ENCODE measurements at regions not wholly inside any gene's neighbourhood (a gene's known extent, or its start where the extent isn't known, plus 50 kb on each side); places are given as distances from the start of the nearest gene placed in this dataset.

- H3K79me1 ChIP-seq (ENCODE audit: low read length), result no peaks in the 10 kb centered on the region
- no peak overlapping the region for H3K4me3 ChIP-seq (ENCODE audit: low read length)
- H4K8ac ChIP-seq (ENCODE audit: low read depth, low read length), result no peak overlapping the region
- H3K4me2 ChIP-seq (ENCODE audit: low read length), result no peak overlapping the region
- H2BK15ac ChIP-seq (replicated peaks; ENCODE audit: low read depth), result no peak overlapping the region
- H2BK5ac ChIP-seq (ENCODE audit: low read length), result no peak overlapping the region
- no peak overlapping the region for H3K4ac ChIP-seq (ENCODE audit: low read depth, low read length)
- H2BK120ac ChIP-seq (ENCODE audit: low read depth, low read length), result no peak overlapping the region
- no peak overlapping the region for H4K5ac ChIP-seq (ENCODE audit: low read length)
- H3K4me1 ChIP-seq (ENCODE audit: control insufficient read depth, low read depth, low read length), result no peaks in the 10 kb centered on the region
- no peaks in the 10 kb centered on the region for H3K27me3 ChIP-seq (ENCODE audit: insufficient read depth, low read length, poor library complexity)
- H3K23ac ChIP-seq (ENCODE audit: low read length), result no peak overlapping the region
- no peak overlapping the region for H3K27ac ChIP-seq (ENCODE audit: low read depth, low read length)
- H3K18ac ChIP-seq (ENCODE audit: low read length), result no peak overlapping the region
- no peak overlapping the region for H3K9ac ChIP-seq (ENCODE audit: low read length)
- H3K36me3 ChIP-seq (ENCODE audit: control insufficient read depth, insufficient read depth, low read length), result no peaks in the 10 kb centered on the region
- no peak for DNase-seq
- H3K79me2 ChIP-seq (ENCODE audit: control insufficient read depth, insufficient read depth, low read length), result no peaks in the 10 kb centered on the region
- H2AK5ac ChIP-seq (ENCODE audit: low read length), result no peak overlapping the region
- no peak overlapping the region for H3K56ac ChIP-seq (ENCODE audit: low read length)
- no CpG with 5 or more reads among the region's 2 CpGs for WGBS (ENCODE audit: extremely low coverage, insufficient coverage, low lambda C conversion rate)
These were observed 78.3 kb upstream of the SLC16A7 start for GRCh38 chr12:59517522-59517921.

- Histone ChIP-seq H4K8ac (ENCODE audit: low read depth, low read length) (no peak overlapping the region), H2AK5ac (ENCODE audit: low read length) (no peak overlapping the region), H4K5ac (ENCODE audit: low read length) (no peak overlapping the region), H3K23ac (ENCODE audit: low read length) (no peak overlapping the region), H2BK120ac (ENCODE audit: low read depth, low read length) (no peak overlapping the region), H3K4me2 (ENCODE audit: low read length) (no peak overlapping the region), H3K18ac (ENCODE audit: low read length) (no peak overlapping the region), H3K4me1 (ENCODE audit: control insufficient read depth, low read depth, low read length) (no peaks in the 10 kb centered on the region), H3K27me3 (ENCODE audit: insufficient read depth, low read length, poor library complexity) (no peaks in the 10 kb centered on the region), H2BK15ac (replicated peaks; ENCODE audit: low read depth) (no peak overlapping the region), H3K36me3 (ENCODE audit: control insufficient read depth, insufficient read depth, low read length) (no peaks in the 10 kb centered on the region), H3K4me3 (ENCODE audit: low read length) (no peak overlapping the region), H3K56ac (ENCODE audit: low read length) (no peak overlapping the region), H3K79me2 (ENCODE audit: control insufficient read depth, insufficient read depth, low read length) (no peaks in the 10 kb centered on the region), H3K4ac (ENCODE audit: low read depth, low read length) (no peak overlapping the region), H3K27ac (ENCODE audit: low read depth, low read length) (no peak overlapping the region), H3K9ac (ENCODE audit: low read length) (no peak overlapping the region), H3K79me1 (ENCODE audit: low read length) (no peaks in the 10 kb centered on the region), H2BK5ac (ENCODE audit: low read length) (no peak overlapping the region)
- DNase-seq, result no peak
- no CpG with 5 or more reads among the region's 1 CpG for WGBS (ENCODE audit: extremely low coverage, insufficient coverage, low lambda C conversion rate)
These were observed 94.9 kb upstream of the SLC16A7 start for GRCh38 chr12:59500915-59501314.

- no peak for DNase-seq
- H3K23ac ChIP-seq (ENCODE audit: low read length), result no peak overlapping the region
- H3K79me1 ChIP-seq (ENCODE audit: low read length), result no peaks in the 10 kb centered on the region
- no peaks in the 10 kb centered on the region for H3K79me2 ChIP-seq (ENCODE audit: control insufficient read depth, insufficient read depth, low read length)
- H4K5ac ChIP-seq (ENCODE audit: low read length), result no peak overlapping the region
- H3K4me1 ChIP-seq (ENCODE audit: control insufficient read depth, low read depth, low read length), result no peaks in the 10 kb centered on the region
- H3K27ac ChIP-seq (ENCODE audit: low read depth, low read length), result no peak overlapping the region
- H3K27me3 ChIP-seq (ENCODE audit: insufficient read depth, low read length, poor library complexity), result no peaks in the 10 kb centered on the region
- H3K36me3 ChIP-seq (ENCODE audit: control insufficient read depth, insufficient read depth, low read length), result no peaks in the 10 kb centered on the region
- H3K9ac ChIP-seq (ENCODE audit: low read length), result no peak overlapping the region
- H4K8ac ChIP-seq (ENCODE audit: low read depth, low read length), result no peak overlapping the region
- no peak overlapping the region for H3K56ac ChIP-seq (ENCODE audit: low read length)
- H2BK5ac ChIP-seq (ENCODE audit: low read length), result no peak overlapping the region
- no peak overlapping the region for H2BK15ac ChIP-seq (replicated peaks; ENCODE audit: low read depth)
- H3K4me2 ChIP-seq (ENCODE audit: low read length), result no peak overlapping the region
- no CpG with 5 or more reads among the region's 1 CpG for WGBS (ENCODE audit: extremely low coverage, insufficient coverage, low lambda C conversion rate)
- no peak overlapping the region for H3K4me3 ChIP-seq (ENCODE audit: low read length)
- no peak overlapping the region for H2AK5ac ChIP-seq (ENCODE audit: low read length)
- no peak overlapping the region for H3K18ac ChIP-seq (ENCODE audit: low read length)
- H2BK120ac ChIP-seq (ENCODE audit: low read depth, low read length), result no peak overlapping the region
- H3K4ac ChIP-seq (ENCODE audit: low read depth, low read length), result no peak overlapping the region
These were observed 95.5 kb upstream of the SLC16A7 start for GRCh38 chr12:59500335-59500734.

- Histone ChIP-seq H3K36me3 (ENCODE audit: control insufficient read depth, insufficient read depth, low read length) (no peaks in the 10 kb centered on the region), H3K4me2 (ENCODE audit: low read length) (no peak overlapping the region), H3K27me3 (ENCODE audit: insufficient read depth, low read length, poor library complexity) (no peaks in the 10 kb centered on the region), H3K4me1 (ENCODE audit: control insufficient read depth, low read depth, low read length) (no peaks in the 10 kb centered on the region), H2BK120ac (ENCODE audit: low read depth, low read length) (no peak overlapping the region), H2BK5ac (ENCODE audit: low read length) (no peak overlapping the region), H3K79me2 (ENCODE audit: control insufficient read depth, insufficient read depth, low read length) (no peaks in the 10 kb centered on the region), H3K9ac (ENCODE audit: low read length) (no peak overlapping the region), H2BK15ac (replicated peaks; ENCODE audit: low read depth) (no peak overlapping the region), H3K4me3 (ENCODE audit: low read length) (no peak overlapping the region), H4K8ac (ENCODE audit: low read depth, low read length) (no peak overlapping the region), H3K23ac (ENCODE audit: low read length) (no peak overlapping the region), H4K5ac (ENCODE audit: low read length) (no peak overlapping the region), H3K18ac (ENCODE audit: low read length) (no peak overlapping the region), H3K79me1 (ENCODE audit: low read length) (no peaks in the 10 kb centered on the region), H3K27ac (ENCODE audit: low read depth, low read length) (no peak overlapping the region), H3K56ac (ENCODE audit: low read length) (no peak overlapping the region), H3K4ac (ENCODE audit: low read depth, low read length) (no peak overlapping the region), H2AK5ac (ENCODE audit: low read length) (no peak overlapping the region)
- WGBS (ENCODE audit: extremely low coverage, insufficient coverage, low lambda C conversion rate), result no CpG with 5 or more reads among the region's 1 CpG
- no peak for DNase-seq
These were observed 96.1 kb upstream of the SLC16A7 start for GRCh38 chr12:59499774-59500173.

DNA sequence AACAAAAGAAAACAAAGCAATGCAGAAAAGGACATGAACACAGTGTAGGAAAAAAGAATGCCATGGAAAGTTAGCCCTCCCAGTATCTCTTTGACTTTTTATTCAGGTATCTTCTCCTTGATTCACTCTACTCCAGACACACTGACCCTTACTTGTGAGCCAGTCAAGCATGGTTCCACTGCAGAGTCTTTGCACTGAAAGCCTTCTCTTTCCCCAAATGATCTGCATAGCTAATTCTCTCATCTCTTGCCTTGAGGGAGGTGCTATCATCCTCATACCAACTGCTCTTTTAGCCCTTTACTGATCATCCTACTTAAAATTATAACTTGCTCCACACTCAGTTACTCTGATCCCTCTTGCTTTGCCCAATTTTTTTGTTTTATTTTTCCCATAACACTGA lies 101.2 kb upstream of the SLC16A7 start:
- no peaks in the 10 kb centered on the region for H3K79me2 ChIP-seq (ENCODE audit: control insufficient read depth, insufficient read depth, low read length)
- no peak overlapping the region for H2AK5ac ChIP-seq (ENCODE audit: low read length)
- no peak overlapping the region for H3K18ac ChIP-seq (ENCODE audit: low read length)
- H3K27me3 ChIP-seq (ENCODE audit: insufficient read depth, low read length, poor library complexity), result no peaks in the 10 kb centered on the region
- H3K4me2 ChIP-seq (ENCODE audit: low read length), result no peak overlapping the region
- H3K36me3 ChIP-seq (ENCODE audit: control insufficient read depth, insufficient read depth, low read length), result no peaks in the 10 kb centered on the region
- no peak overlapping the region for H2BK15ac ChIP-seq (replicated peaks; ENCODE audit: low read depth)
- no peak overlapping the region for H2BK5ac ChIP-seq (ENCODE audit: low read length)
- no peak overlapping the region for H4K5ac ChIP-seq (ENCODE audit: low read length)
- no peak overlapping the region for H3K23ac ChIP-seq (ENCODE audit: low read length)
- H2BK120ac ChIP-seq (ENCODE audit: low read depth, low read length), result no peak overlapping the region
- no peak overlapping the region for H4K8ac ChIP-seq (ENCODE audit: low read depth, low read length)
- no peaks in the 10 kb centered on the region for H3K4me1 ChIP-seq (ENCODE audit: control insufficient read depth, low read depth, low read length)
- no peaks in the 10 kb centered on the region for H3K79me1 ChIP-seq (ENCODE audit: low read length)
- no peak overlapping the region for H3K4me3 ChIP-seq (ENCODE audit: low read length)
- H3K56ac ChIP-seq (ENCODE audit: low read length), result no peak overlapping the region
- H3K27ac ChIP-seq (ENCODE audit: low read depth, low read length), result no peak overlapping the region
- no peak overlapping the region for H3K9ac ChIP-seq (ENCODE audit: low read length)
- no peak for DNase-seq
- no peak overlapping the region for H3K4ac ChIP-seq (ENCODE audit: low read depth, low read length)

DNA sequence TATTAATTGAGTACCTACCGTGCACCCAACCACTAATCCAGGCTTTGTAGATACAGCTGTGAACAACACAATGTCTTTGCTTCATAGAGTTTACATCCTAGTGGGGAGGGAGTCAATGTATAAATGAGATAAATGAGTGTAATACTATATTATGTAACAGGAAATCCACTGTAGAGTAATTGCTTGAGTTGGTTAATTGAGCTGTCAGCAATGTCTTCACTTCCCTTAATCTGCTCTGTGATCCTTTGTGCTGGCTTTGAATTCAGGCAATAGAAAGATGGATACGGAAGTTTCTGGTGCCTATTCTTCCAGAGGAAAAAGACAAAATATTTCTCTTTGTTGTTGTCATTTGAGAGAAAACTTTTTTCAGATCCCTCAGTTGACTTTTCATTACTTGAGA lies 104.0 kb upstream of the SLC16A7 start:
- Histone ChIP-seq H3K4me3 (ENCODE audit: low read length) (no peak overlapping the region), H3K4ac (ENCODE audit: low read depth, low read length) (no peak overlapping the region), H3K27me3 (ENCODE audit: insufficient read depth, low read length, poor library complexity) (no peaks in the 10 kb centered on the region), H2BK120ac (ENCODE audit: low read depth, low read length) (no peak overlapping the region), H3K4me1 (ENCODE audit: control insufficient read depth, low read depth, low read length) (no peaks in the 10 kb centered on the region), H3K9ac (ENCODE audit: low read length) (no peak overlapping the region), H4K8ac (ENCODE audit: low read depth, low read length) (no peak overlapping the region), H2AK5ac (ENCODE audit: low read length) (no peak overlapping the region), H3K18ac (ENCODE audit: low read length) (no peak overlapping the region), H3K27ac (ENCODE audit: low read depth, low read length) (no peak overlapping the region), H4K5ac (ENCODE audit: low read length) (no peak overlapping the region), H3K23ac (ENCODE audit: low read length) (no peak overlapping the region), H3K56ac (ENCODE audit: low read length) (no peak overlapping the region), H3K79me2 (ENCODE audit: control insufficient read depth, insufficient read depth, low read length) (no peaks in the 10 kb centered on the region), H2BK5ac (ENCODE audit: low read length) (no peak overlapping the region), H3K36me3 (ENCODE audit: control insufficient read depth, insufficient read depth, low read length) (no peaks in the 10 kb centered on the region), H2BK15ac (replicated peaks; ENCODE audit: low read depth) (no peak overlapping the region), H3K79me1 (ENCODE audit: low read length) (no peaks in the 10 kb centered on the region), H3K4me2 (ENCODE audit: low read length) (no peak overlapping the region)
- no peak for DNase-seq
- no CpG with 5 or more reads among the region's 2 CpGs for WGBS (ENCODE audit: extremely low coverage, insufficient coverage, low lambda C conversion rate)

Measured in mesendoderm (in vitro differentiated cells).